Osteoblast (primary cell): ENCODE measurements at regions not wholly inside any gene's neighbourhood (a gene's known extent, or its start where the extent isn't known, plus 50 kb on each side); places are given as distances from the start of the nearest gene placed in this dataset.

ENCODE experiments used
- DNase-seq: peaks from one replicate; pipeline ENCODE4 v3.0.0; 2011; ENCODE audit warnings: low spot score, mixed read lengths; ENCODE audit not compliant: insufficient read length; ENCODE audit errors: missing footprints
- H2AFZ ChIP-seq: 2 replicates; pipeline ENCODE4 v1.6.0; 2011; ENCODE audit warnings: mild to moderate bottlenecking, low read length
- H3K27ac ChIP-seq: 2 replicates; pipeline ENCODE4 v1.5.1; 2011; ENCODE audit warnings: mild to moderate bottlenecking, low read depth, low read length, moderate library complexity
- H3K27me3 ChIP-seq: 2 replicates; pipeline ENCODE4 v1.6.0; 2012; ENCODE audit warnings: mild to moderate bottlenecking, control low read depth, inconsistent platforms, low read length, moderate library complexity; ENCODE audit not compliant: insufficient read depth
- H3K36me3 ChIP-seq: 2 replicates; pipeline ENCODE4 v1.5.1; 2011; ENCODE audit warnings: mild to moderate bottlenecking, low read length, control low read depth, moderate library complexity; ENCODE audit not compliant: insufficient read depth
- H3K4me1 ChIP-seq: 2 replicates; pipeline ENCODE4 v1.5.1; 2011; ENCODE audit warnings: mild to moderate bottlenecking, low read length, control low read depth, moderate library complexity; ENCODE audit not compliant: insufficient read depth
- H3K4me2 ChIP-seq: 2 replicates; pipeline ENCODE4 v1.6.0; 2011; ENCODE audit warnings: mild to moderate bottlenecking, low read length; ENCODE audit not compliant: insufficient read depth
- H3K4me3 ChIP-seq: fragments of 200-600 bp; sonication (generic); 3 replicates; pipeline ENCODE4 v1.5.1; 2012; ENCODE audit warnings: mild to moderate bottlenecking, low read length, inconsistent platforms; ENCODE audit not compliant: insufficient read depth
- H3K79me2 ChIP-seq: 2 replicates; pipeline ENCODE4 v1.6.0; 2012; ENCODE audit warnings: mild to moderate bottlenecking, low read length, control low read depth, inconsistent platforms; ENCODE audit not compliant: insufficient read depth
- H3K9me3 ChIP-seq: 2 replicates; pipeline ENCODE4 v1.5.1; 2011; ENCODE audit warnings: low read depth, low read length, control low read depth
- H4K20me1 ChIP-seq: 2 replicates; pipeline ENCODE4 v1.6.0; 2012; ENCODE audit warnings: mild to moderate bottlenecking, low read length, control low read depth; ENCODE audit not compliant: insufficient read depth
- CTCF ChIP-seq: IDR thresholded peaks from 2 replicates; pipeline ENCODE4 v1.5.1; 2011; ENCODE audit warnings: mild to moderate bottlenecking, low read depth, low read length, moderate library complexity; ENCODE audit errors: extremely low read depth

- Histone ChIP-seq H3K4me2 (no peak overlapping the region), H3K4me3 (no peak overlapping the region), H2AFZ (no peak overlapping the region), H3K79me2 (no peaks in the 10 kb centered on the region), H3K36me3 (no peaks in the 10 kb centered on the region), H3K27me3 (peaks cover 9% of the 10 kb centered on the region), H4K20me1 (no peaks in the 10 kb centered on the region), H3K27ac (no peak overlapping the region), H3K4me1 (no peaks in the 10 kb centered on the region), H3K9me3 (no peaks in the 10 kb centered on the region)
- DNase-seq: no peak
- TF ChIP-seq CTCF: no peak
These were observed 367.9 kb upstream of the ADAMTSL1 start for GRCh38 chr9:18106006-18106560.

GRCh38 chr9:18109675-18110074 lies 364.3 kb upstream of the ADAMTSL1 start:
- H3K36me3 ChIP-seq: no peaks in the 10 kb centered on the region
- no peaks in the 10 kb centered on the region for H3K79me2 ChIP-seq
- H3K4me3 ChIP-seq: no peak overlapping the region
- H3K27ac ChIP-seq: no peak overlapping the region
- H3K4me2 ChIP-seq: no peak overlapping the region
- H2AFZ ChIP-seq: no peak overlapping the region
- no peak for TF ChIP-seq CTCF
- no peaks in the 10 kb centered on the region for H3K9me3 ChIP-seq
- H3K27me3 ChIP-seq: peaks cover 7% of the 10 kb centered on the region
- H4K20me1 ChIP-seq: no peaks in the 10 kb centered on the region
- no peaks in the 10 kb centered on the region for H3K4me1 ChIP-seq
- no peak for DNase-seq

- Histone ChIP-seq H3K4me1 (no peaks in the 10 kb centered on the region), H2AFZ (no peak overlapping the region), H3K79me2 (no peaks in the 10 kb centered on the region), H3K27ac (no peak overlapping the region), H3K4me3 (no peak overlapping the region), H3K36me3 (no peaks in the 10 kb centered on the region), H3K27me3 (peaks cover 7% of the 10 kb centered on the region), H4K20me1 (no peaks in the 10 kb centered on the region), H3K9me3 (no peaks in the 10 kb centered on the region), H3K4me2 (no peak overlapping the region)
- TF ChIP-seq CTCF: no peak
- no peak for DNase-seq
These were observed 362.8 kb upstream of the ADAMTSL1 start for GRCh38 chr9:18111146-18111545.

DNA sequence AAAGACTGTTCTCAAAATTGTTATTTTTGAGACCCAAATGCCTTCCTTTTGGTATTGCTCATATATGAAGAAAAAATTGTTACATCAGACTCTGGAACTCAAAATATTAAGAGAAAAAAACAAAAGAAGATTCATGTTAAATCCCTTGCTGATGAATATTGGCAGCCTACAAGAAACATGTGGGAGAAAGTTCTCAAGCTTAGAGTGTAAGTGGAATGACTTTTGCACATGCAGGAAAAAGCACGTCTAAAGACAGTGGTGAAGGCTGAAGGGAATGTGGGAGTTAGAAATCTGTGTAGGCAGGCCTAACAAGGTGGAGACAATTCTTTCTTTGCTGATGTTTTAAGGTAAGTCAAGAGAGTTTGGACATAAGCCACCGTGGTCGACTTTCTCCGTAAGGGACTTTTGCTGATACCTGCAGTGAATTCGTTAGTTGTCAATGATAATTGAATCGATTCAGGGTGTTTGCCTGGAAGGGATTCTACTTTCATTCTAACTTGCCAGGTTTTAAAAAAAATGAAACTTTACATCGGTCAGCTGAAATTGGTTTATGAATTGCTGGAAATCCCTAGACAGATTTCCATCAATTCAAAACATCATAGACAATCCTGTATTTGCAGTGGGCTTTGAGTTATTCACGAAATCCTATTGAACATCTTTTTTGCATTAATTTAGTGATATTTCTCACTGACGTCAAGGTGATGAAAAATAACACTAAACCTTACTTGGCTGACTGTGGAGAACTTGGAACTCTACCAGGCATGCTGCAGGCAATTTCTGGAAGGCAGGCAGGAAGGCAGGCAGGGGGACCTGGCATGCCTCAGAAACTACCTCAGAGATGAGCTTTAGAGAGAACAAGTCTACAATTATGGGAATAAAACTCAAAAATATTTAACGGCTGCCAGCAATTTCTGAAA lies 359.1 kb upstream of the ADAMTSL1 start:
- no peaks in the 10 kb centered on the region for H3K27me3 ChIP-seq
- H2AFZ ChIP-seq: no peak overlapping the region
- H3K36me3 ChIP-seq: no peaks in the 10 kb centered on the region
- H3K4me1 ChIP-seq: no peaks in the 10 kb centered on the region
- H3K4me2 ChIP-seq: no peak overlapping the region
- H4K20me1 ChIP-seq: no peaks in the 10 kb centered on the region
- no peaks in the 10 kb centered on the region for H3K79me2 ChIP-seq
- H3K9me3 ChIP-seq: no peaks in the 10 kb centered on the region
- TF ChIP-seq CTCF: no peak
- H3K4me3 ChIP-seq: no peak overlapping the region
- DNase-seq: no peak
- H3K27ac ChIP-seq: no peak overlapping the region
